WTC11 (cell line): ENCODE measurements at regions not wholly inside any gene's neighbourhood (a gene's known extent, or its start where the extent isn't known, plus 50 kb on each side); places are given as distances from the start of the nearest gene placed in this dataset.

Source experiments
- ATAC-seq: fragments of 200-7000 bp; cut with Tn5 transposase; 2 replicates; pipeline ENCODE4 v1.10.0; 2021; ENCODE audit warnings: mild to moderate bottlenecking, moderate library complexity
- CTCF ChIA-PET: fragments of 300-600 bp; sonication (Branson Sonifier 250); formaldehyde crosslinking; loops from one replicate; lab custom pipeline; 2021; ENCODE audit warnings: antibody characterized with exemption; lab: Charles Lee
- POLR2A ChIA-PET: fragments of 350-600 bp; sonication (Branson Sonifier 250); formaldehyde crosslinking; loops from one replicate; lab custom pipeline; 2021; ENCODE audit warnings: antibody characterized with exemption; lab: Charles Lee
- DNase-seq: peaks from one replicate; pipeline ENCODE4 v3.0.0; 2021; ENCODE audit warnings: low spot score
- H3K27ac Mint-ChIP-seq: 2 replicates; pipeline ENCODE4 v1.8.0; 2021; ENCODE audit warnings: mixed read lengths
- H3K27me3 Mint-ChIP-seq: 2 replicates; pipeline ENCODE4 v1.8.0; 2021; ENCODE audit warnings: low read depth, mild to moderate bottlenecking, moderate library complexity, mixed read lengths
- H3K36me3 Mint-ChIP-seq: 2 replicates; pipeline ENCODE4 v1.8.0; 2021; ENCODE audit warnings: mixed read lengths
- H3K4me1 Mint-ChIP-seq: 2 replicates; pipeline ENCODE4 v1.8.0; 2022; ENCODE audit warnings: mixed read lengths
- H3K4me3 Mint-ChIP-seq: 2 replicates; pipeline ENCODE4 v1.8.0; 2021; ENCODE audit warnings: mild to moderate bottlenecking, moderate library complexity, mixed read lengths
- H3K9me3 Mint-ChIP-seq: 2 replicates; pipeline ENCODE4 v1.8.0; 2021; ENCODE audit warnings: mixed read lengths
- CBFB ChIP-seq: sonication (generic); formaldehyde crosslinking; IDR thresholded peaks from 2 replicates; pipeline ENCODE4 v1.8.1; 2022; ENCODE audit warnings: mild to moderate bottlenecking, low read depth, missing genetic modification reagents
- HMGA2 ChIP-seq: fragments of 250-450 bp; sonication (Bioruptor Pico); IDR thresholded peaks from 2 replicates; pipeline ENCODE4 v1.4.0; 2021; ENCODE audit warnings: mild to moderate bottlenecking, moderate library complexity
- MXD4 ChIP-seq: fragments of 250-450 bp; sonication (Bioruptor Pico); IDR thresholded peaks from 2 replicates; pipeline ENCODE4 v1.8.0; 2021; ENCODE audit warnings: mild to moderate bottlenecking, moderate library complexity, borderline replicate concordance
- NFYB ChIP-seq: sonication (generic); formaldehyde crosslinking; conservative IDR thresholded peaks from 2 replicates; pipeline ENCODE4 v1.8.0; 2022; ENCODE audit warnings: low read depth, missing genetic modification reagents
- RORB ChIP-seq: fragments of 250-450 bp; sonication (Bioruptor Pico); IDR thresholded peaks from 2 replicates; pipeline ENCODE4 v1.9.0; 2021; ENCODE audit warnings: mild to moderate bottlenecking
- ZNF121 ChIP-seq: sonication (generic); formaldehyde crosslinking; IDR thresholded peaks from 2 replicates; pipeline ENCODE4 v1.8.0; 2023; ENCODE audit warnings: missing genetic modification reagents
- ZNF263 ChIP-seq: sonication (generic); formaldehyde crosslinking; IDR thresholded peaks from 2 replicates; pipeline ENCODE4 v1.8.1; 2022; ENCODE audit warnings: low read depth, mild to moderate bottlenecking, moderate library complexity, missing genetic modification reagents
- ZNF416 ChIP-seq: fragments of 250-450 bp; sonication (Bioruptor Pico); IDR thresholded peaks from 2 replicates; pipeline ENCODE4 v1.9.0; 2021; ENCODE audit warnings: mild to moderate bottlenecking, inconsistent platforms
- TF ChIP-seq, protein P1 (sequence below): sonication (generic); formaldehyde crosslinking; IDR thresholded peaks from 2 replicates; pipeline ENCODE4 v1.8.0; 2023; ENCODE audit warnings: missing genetic modification reagents, mild to moderate bottlenecking, borderline replicate concordance
- TF ChIP-seq, protein P2 (sequence below): sonication (generic); formaldehyde crosslinking; IDR thresholded peaks from 2 replicates; pipeline ENCODE4 v1.8.1; 2022; ENCODE audit warnings: mild to moderate bottlenecking, missing genetic modification reagents, moderate library complexity, borderline replicate concordance
- TF ChIP-seq, protein P3 (sequence below): sonication (generic); formaldehyde crosslinking; IDR thresholded peaks from 2 replicates; pipeline ENCODE4 v1.8.0; 2023; ENCODE audit warnings: mild to moderate bottlenecking, missing genetic modification reagents
- TF ChIP-seq, protein P4 (sequence below): fragments of 250-450 bp; sonication (Bioruptor Pico); conservative IDR thresholded peaks from 2 replicates; pipeline ENCODE4 v1.9.0; 2021; ENCODE audit warnings: mild to moderate bottlenecking

DNA sequence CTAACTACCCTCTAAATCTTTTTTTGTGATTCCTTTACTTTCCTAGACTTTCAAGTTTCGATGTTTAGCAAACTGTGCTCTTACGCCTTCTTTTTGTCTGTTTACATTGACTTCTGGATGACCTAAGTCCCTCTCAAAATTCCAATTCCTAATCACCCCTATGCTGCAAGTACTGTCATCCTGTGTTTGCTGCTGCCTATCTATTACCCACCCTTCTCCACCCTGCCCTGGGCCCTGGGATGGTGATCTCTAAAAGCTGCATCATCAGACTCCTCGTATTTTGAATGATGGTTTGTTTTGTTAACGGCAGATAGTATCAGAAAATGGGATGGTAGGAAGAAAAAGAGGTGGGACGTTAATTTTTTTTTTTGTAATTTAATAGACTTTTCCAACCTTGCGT is 272.1 kb downstream of the DIO2 start (continued):
- TF ChIP-seq, protein P1, sequence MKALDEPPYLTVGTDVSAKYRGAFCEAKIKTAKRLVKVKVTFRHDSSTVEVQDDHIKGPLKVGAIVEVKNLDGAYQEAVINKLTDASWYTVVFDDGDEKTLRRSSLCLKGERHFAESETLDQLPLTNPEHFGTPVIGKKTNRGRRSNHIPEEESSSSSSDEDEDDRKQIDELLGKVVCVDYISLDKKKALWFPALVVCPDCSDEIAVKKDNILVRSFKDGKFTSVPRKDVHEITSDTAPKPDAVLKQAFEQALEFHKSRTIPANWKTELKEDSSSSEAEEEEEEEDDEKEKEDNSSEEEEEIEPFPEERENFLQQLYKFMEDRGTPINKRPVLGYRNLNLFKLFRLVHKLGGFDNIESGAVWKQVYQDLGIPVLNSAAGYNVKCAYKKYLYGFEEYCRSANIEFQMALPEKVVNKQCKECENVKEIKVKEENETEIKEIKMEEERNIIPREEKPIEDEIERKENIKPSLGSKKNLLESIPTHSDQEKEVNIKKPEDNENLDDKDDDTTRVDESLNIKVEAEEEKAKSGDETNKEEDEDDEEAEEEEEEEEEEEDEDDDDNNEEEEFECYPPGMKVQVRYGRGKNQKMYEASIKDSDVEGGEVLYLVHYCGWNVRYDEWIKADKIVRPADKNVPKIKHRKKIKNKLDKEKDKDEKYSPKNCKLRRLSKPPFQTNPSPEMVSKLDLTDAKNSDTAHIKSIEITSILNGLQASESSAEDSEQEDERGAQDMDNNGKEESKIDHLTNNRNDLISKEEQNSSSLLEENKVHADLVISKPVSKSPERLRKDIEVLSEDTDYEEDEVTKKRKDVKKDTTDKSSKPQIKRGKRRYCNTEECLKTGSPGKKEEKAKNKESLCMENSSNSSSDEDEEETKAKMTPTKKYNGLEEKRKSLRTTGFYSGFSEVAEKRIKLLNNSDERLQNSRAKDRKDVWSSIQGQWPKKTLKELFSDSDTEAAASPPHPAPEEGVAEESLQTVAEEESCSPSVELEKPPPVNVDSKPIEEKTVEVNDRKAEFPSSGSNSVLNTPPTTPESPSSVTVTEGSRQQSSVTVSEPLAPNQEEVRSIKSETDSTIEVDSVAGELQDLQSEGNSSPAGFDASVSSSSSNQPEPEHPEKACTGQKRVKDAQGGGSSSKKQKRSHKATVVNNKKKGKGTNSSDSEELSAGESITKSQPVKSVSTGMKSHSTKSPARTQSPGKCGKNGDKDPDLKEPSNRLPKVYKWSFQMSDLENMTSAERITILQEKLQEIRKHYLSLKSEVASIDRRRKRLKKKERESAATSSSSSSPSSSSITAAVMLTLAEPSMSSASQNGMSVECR (CRISPR knock-in tag) = no peak
- TF ChIP-seq, protein P2, sequence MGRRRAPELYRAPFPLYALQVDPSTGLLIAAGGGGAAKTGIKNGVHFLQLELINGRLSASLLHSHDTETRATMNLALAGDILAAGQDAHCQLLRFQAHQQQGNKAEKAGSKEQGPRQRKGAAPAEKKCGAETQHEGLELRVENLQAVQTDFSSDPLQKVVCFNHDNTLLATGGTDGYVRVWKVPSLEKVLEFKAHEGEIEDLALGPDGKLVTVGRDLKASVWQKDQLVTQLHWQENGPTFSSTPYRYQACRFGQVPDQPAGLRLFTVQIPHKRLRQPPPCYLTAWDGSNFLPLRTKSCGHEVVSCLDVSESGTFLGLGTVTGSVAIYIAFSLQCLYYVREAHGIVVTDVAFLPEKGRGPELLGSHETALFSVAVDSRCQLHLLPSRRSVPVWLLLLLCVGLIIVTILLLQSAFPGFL (CRISPR knock-in tag) = no peak

DNA sequence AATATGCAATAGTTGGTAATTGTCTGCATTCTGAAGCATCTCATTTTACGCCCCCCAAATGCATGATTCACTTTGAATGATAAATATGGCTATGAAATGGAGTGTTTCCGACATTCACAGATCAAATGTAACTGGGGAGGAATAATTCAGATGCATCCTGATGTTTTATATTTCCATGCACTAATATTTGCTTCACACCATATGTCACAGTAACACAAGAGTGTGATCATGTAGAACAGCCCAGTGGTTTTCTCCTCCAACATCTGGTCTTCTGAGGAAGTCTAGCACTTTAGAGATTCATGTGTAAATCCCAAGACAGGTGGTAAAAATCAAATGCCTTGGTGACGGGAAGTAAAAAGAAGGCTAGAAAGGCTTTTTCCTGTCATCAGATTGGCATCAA is 273.1 kb downstream of the DIO2 start:
- ATAC-seq = no peak
- H3K27me3 Mint-ChIP-seq = no peaks in the 10 kb centered on the region
- DNase-seq = no peak
- H3K36me3 Mint-ChIP-seq = peaks cover 2% of the 10 kb centered on the region; the same call in 1 of the 2 replicates
- no peaks in the 10 kb centered on the region for H3K4me1 Mint-ChIP-seq
- POLR2A ChIA-PET = no interaction called here
- TF ChIP-seq NFYB (CRISPR knock-in tag) (no peak), ZNF121 (CRISPR knock-in tag) (no peak), HMGA2 (CRISPR knock-in tag) (no peak), RORB (CRISPR knock-in tag) (no peak), MXD4 (CRISPR knock-in tag) (no peak), ZNF416 (CRISPR knock-in tag) (no peak), CBFB (CRISPR knock-in tag) (no peak), ZNF263 (CRISPR knock-in tag) (no peak)
- TF ChIP-seq, protein P2 (CRISPR knock-in tag) = no peak
- TF ChIP-seq, protein P3, sequence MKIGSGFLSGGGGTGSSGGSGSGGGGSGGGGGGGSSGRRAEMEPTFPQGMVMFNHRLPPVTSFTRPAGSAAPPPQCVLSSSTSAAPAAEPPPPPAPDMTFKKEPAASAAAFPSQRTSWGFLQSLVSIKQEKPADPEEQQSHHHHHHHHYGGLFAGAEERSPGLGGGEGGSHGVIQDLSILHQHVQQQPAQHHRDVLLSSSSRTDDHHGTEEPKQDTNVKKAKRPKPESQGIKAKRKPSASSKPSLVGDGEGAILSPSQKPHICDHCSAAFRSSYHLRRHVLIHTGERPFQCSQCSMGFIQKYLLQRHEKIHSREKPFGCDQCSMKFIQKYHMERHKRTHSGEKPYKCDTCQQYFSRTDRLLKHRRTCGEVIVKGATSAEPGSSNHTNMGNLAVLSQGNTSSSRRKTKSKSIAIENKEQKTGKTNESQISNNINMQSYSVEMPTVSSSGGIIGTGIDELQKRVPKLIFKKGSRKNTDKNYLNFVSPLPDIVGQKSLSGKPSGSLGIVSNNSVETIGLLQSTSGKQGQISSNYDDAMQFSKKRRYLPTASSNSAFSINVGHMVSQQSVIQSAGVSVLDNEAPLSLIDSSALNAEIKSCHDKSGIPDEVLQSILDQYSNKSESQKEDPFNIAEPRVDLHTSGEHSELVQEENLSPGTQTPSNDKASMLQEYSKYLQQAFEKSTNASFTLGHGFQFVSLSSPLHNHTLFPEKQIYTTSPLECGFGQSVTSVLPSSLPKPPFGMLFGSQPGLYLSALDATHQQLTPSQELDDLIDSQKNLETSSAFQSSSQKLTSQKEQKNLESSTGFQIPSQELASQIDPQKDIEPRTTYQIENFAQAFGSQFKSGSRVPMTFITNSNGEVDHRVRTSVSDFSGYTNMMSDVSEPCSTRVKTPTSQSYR (CRISPR knock-in tag) = no peak
- TF ChIP-seq, protein P4, sequence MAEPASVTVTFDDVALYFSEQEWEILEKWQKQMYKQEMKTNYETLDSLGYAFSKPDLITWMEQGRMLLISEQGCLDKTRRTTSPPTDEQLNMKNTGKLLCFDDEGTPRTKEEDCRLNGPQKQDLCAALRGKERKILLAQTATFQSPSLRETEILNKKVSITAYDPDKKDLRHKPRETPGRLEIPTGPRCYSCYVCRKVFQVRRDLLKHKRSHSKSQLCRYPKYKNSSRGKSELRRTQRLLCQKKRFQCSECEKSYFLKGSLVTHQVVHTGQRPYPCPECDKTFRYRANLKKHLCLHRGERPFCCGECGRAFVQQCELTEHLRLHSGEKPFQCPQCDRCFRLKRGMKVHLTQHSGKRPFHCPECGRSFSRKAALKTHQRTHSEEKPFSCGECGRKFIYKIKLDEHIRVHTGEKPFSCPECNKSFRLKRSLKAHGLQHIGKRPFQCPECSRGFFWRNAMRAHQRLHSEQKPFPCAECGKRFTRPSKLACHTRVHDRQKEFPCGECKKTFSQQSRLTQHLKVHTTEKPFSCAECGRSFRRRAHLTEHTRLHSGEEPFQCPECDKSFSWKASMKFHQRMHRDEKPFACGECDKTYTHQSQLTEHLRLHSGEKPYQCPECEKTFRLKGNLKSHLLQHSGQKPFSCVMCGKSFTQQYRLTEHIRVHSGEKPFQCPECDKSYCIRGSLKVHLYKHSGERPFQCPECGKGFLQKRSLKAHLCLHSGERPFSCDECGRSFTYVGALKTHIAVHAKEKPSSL (CRISPR knock-in tag) = no peak
- no peak overlapping the region for H3K4me3 Mint-ChIP-seq
- H3K9me3 Mint-ChIP-seq = peaks cover 40% of the 10 kb centered on the region
- CTCF ChIA-PET = interaction anchor here (1.4 kb wide), 1 partner anchor 128 kb away, joined by 4 read pairs; no protein-coding TSS in a partner anchor
- H3K27ac Mint-ChIP-seq = no peak overlapping the region
